ENCODE measurements at regions not wholly inside any gene's neighbourhood (a gene's known extent, or its start where the extent isn't known, plus 50 kb on each side); places are given as distances from the start of the nearest gene placed in this dataset.

- Histone ChIP-seq H3K4me3 (ENCODE audit: low read depth in 1 of 3, low read length in 3 of 3) (no peak overlapping the region), H3K9ac (ENCODE audit: low read depth in 1 of 2, low read length in 2 of 2) (no peak overlapping the region), H3K27me3 (ENCODE audit: control insufficient read depth in 4 of 4, insufficient read depth in 4 of 4, low read length in 3 of 4) (peaks cover 0 to 6% (median 1%) of the 10 kb centered on the region in 4 donors), H3K27ac (ENCODE audit: low read depth in 1 of 2, low read length in 2 of 2) (no peak overlapping the region), H3K9me3 (ENCODE audit: control insufficient read depth in 4 of 4, low read length in 3 of 4) (no peaks in the 10 kb centered on the region), H3K4me1 (ENCODE audit: control insufficient read depth in 4 of 4, insufficient read depth in 4 of 4, low read length in 3 of 4) (peaks cover 0 to 13% (median 7%) of the 10 kb centered on the region in 4 donors), H3K36me3 (ENCODE audit: control insufficient read depth in 4 of 4, insufficient read depth in 3 of 4, low read depth in 1 of 4, low read length in 3 of 4) (no peaks in the 10 kb centered on the region)
- WGBS, result 53% methylated on average over 6 of the region's 6 CpGs
- TF ChIP-seq RXRA (IDR thresholded peaks at IDR 0.05) (no peak), YY1 (IDR thresholded peaks at IDR 0.05) (no peak), HNF4A (conservative IDR thresholded peaks at IDR 0.05) (no peak), FOXA2 (IDR thresholded peaks at IDR 0.05) (no peak), RAD21 (IDR thresholded peaks at IDR 0.05) (no peak), JUND (IDR thresholded peaks at IDR 0.05) (no peak), CTCF (IDR thresholded peaks at IDR 0.05; ENCODE audit: low read depth, low read length, missing input control) (no peak), HNF4G (IDR thresholded peaks at IDR 0.05) (no peak), ZBTB33 (IDR thresholded peaks at IDR 0.05) (no peak), GABPA (IDR thresholded peaks at IDR 0.05 in 1 of 2, conservative IDR thresholded peaks at IDR 0.05 in 1 of 2) (no peak), EGR1 (IDR thresholded peaks at IDR 0.05; ENCODE audit: low read depth in 2 of 2) (no peak), FOXA1 (IDR thresholded peaks at IDR 0.05) (no peak), ATF3 (IDR thresholded peaks at IDR 0.05) (no peak), NR2F2 (IDR thresholded peaks at IDR 0.05) (no peak), SP1 (IDR thresholded peaks at IDR 0.05) (no peak), MAX (IDR thresholded peaks at IDR 0.05) (no peak), REST (IDR thresholded peaks at IDR 0.05) (no peak)
- DNase-seq (ENCODE audit: low spot score), result no peak
Observed at GRCh38 chr7:135801877-135802276, 53.3 kb upstream of the FAM180A start.
